Fibroblast of lung (primary cell): ENCODE measurements at regions not wholly inside any gene's neighbourhood (a gene's known extent, or its start where the extent isn't known, plus 50 kb on each side); places are given as distances from the start of the nearest gene placed in this dataset.

ENCODE experiments used
- DNase-seq, 2 donors: peaks; one replicate each; pipeline versions ENCODE4 v3.0.0 to v3.0.0-alpha.2; 2010; ENCODE audit warnings: low read depth in 2 of 2
- H2AFZ ChIP-seq: 2 replicates; pipeline ENCODE4 v1.5.1; 2012; ENCODE audit warnings: low read length, control low read depth, inconsistent platforms
- H3K27ac ChIP-seq: 2 replicates; pipeline ENCODE4 v1.5.1; 2011; ENCODE audit warnings: low read length, control low read depth; ENCODE audit not compliant: insufficient read depth
- H3K27me3 ChIP-seq: 2 replicates; pipeline ENCODE4 v1.5.1; 2011; ENCODE audit warnings: mild to moderate bottlenecking, low read length; ENCODE audit not compliant: control insufficient read depth, insufficient read depth
- H3K36me3 ChIP-seq: 2 replicates; pipeline ENCODE4 v1.5.1; 2011; ENCODE audit warnings: low read length; ENCODE audit not compliant: control insufficient read depth, insufficient read depth
- H3K4me1 ChIP-seq: 2 replicates; pipeline ENCODE4 v1.5.1; 2011; ENCODE audit warnings: low read length; ENCODE audit not compliant: control insufficient read depth, insufficient read depth; ENCODE audit errors: extremely low read depth
- H3K4me2 ChIP-seq: 2 replicates; pipeline ENCODE4 v1.5.1; 2011; ENCODE audit warnings: low read length, control low read depth; ENCODE audit not compliant: insufficient read depth; ENCODE audit errors: extremely low read depth
- H3K4me3 ChIP-seq, 4 experiments: fragments of 200-600 bp in 1 of 4; sonication (generic) in 1 of 4; replicated peaks in 1 of 4; 2 replicates each; pipeline ENCODE4 v1.5.1; 2011 to 2016; ENCODE audit warnings: low read length in 4 of 4, low read depth in 3 of 4, mild to moderate bottlenecking in 3 of 4, control low read depth in 2 of 4, inconsistent platforms in 1 of 4, mixed read lengths in 1 of 4; ENCODE audit not compliant: insufficient read depth in 1 of 4; ENCODE audit errors: control extremely low read depth in 1 of 4
- H3K79me2 ChIP-seq: 2 replicates; pipeline ENCODE4 v1.5.1; 2012; ENCODE audit warnings: mild to moderate bottlenecking, low read length, inconsistent platforms; ENCODE audit not compliant: control insufficient read depth, insufficient read depth
- H3K9ac ChIP-seq: 2 replicates; pipeline ENCODE4 v1.5.1; 2011; ENCODE audit warnings: mild to moderate bottlenecking, low read length, control low read depth; ENCODE audit not compliant: insufficient read depth
- H3K9me3 ChIP-seq: 2 replicates; pipeline ENCODE4 v1.5.1; 2012; ENCODE audit warnings: low read depth, low read length; ENCODE audit not compliant: control insufficient read depth, insufficient read depth
- H4K20me1 ChIP-seq: 2 replicates; pipeline ENCODE4 v1.5.1; 2011; ENCODE audit warnings: low read length; ENCODE audit not compliant: control insufficient read depth, insufficient read depth; ENCODE audit errors: extremely low read depth
- EZH2 ChIP-seq: IDR thresholded peaks from 2 replicates; pipeline ENCODE4 v1.5.1; 2012; ENCODE audit warnings: low read length, control low read depth, mild to moderate bottlenecking; ENCODE audit errors: missing control alignments
- TF ChIP-seq, protein P1 (sequence below), 2 donors: IDR thresholded peaks in 1 of 2; conservative IDR thresholded peaks in 1 of 2; 1 replicate in 1 of 2; 2 replicates in 1 of 2; pipeline ENCODE4 v1.5.1; 2011 to 2012; ENCODE audit warnings: low read length in 2 of 2, control low read depth in 1 of 2, inconsistent platforms in 1 of 2, low read depth in 1 of 2, mild to moderate bottlenecking in 1 of 2

- H3K9ac ChIP-seq = no peak overlapping the region
- no peak for DNase-seq
- no peaks in the 10 kb centered on the region for H4K20me1 ChIP-seq
- H3K4me3 ChIP-seq = no peak overlapping the region
- H3K27ac ChIP-seq = no peak overlapping the region
- H3K27me3 ChIP-seq = no peaks in the 10 kb centered on the region
- H3K79me2 ChIP-seq = no peaks in the 10 kb centered on the region
- no peaks in the 10 kb centered on the region for H3K9me3 ChIP-seq
- no peak overlapping the region for H3K4me2 ChIP-seq
- TF ChIP-seq, protein P1, sequence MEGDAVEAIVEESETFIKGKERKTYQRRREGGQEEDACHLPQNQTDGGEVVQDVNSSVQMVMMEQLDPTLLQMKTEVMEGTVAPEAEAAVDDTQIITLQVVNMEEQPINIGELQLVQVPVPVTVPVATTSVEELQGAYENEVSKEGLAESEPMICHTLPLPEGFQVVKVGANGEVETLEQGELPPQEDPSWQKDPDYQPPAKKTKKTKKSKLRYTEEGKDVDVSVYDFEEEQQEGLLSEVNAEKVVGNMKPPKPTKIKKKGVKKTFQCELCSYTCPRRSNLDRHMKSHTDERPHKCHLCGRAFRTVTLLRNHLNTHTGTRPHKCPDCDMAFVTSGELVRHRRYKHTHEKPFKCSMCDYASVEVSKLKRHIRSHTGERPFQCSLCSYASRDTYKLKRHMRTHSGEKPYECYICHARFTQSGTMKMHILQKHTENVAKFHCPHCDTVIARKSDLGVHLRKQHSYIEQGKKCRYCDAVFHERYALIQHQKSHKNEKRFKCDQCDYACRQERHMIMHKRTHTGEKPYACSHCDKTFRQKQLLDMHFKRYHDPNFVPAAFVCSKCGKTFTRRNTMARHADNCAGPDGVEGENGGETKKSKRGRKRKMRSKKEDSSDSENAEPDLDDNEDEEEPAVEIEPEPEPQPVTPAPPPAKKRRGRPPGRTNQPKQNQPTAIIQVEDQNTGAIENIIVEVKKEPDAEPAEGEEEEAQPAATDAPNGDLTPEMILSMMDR (conservative IDR thresholded peaks at IDR 0.05 in 1 of 2, IDR thresholded peaks at IDR 0.05 in 1 of 2; ENCODE audit: low read depth in 1 of 2, low read length in 2 of 2) = no peak
- TF ChIP-seq EZH2 = no peak
- no peaks in the 10 kb centered on the region for H3K4me1 ChIP-seq
- H2AFZ ChIP-seq = no peak overlapping the region
- H3K36me3 ChIP-seq = no peaks in the 10 kb centered on the region
Observed at GRCh38 chr14:95034788-95035187, 122.5 kb downstream of the DICER1 start.

GRCh38 chr14:95033682-95034632, 123.4 kb downstream of the DICER1 start:
- DNase-seq = no peak

DNA sequence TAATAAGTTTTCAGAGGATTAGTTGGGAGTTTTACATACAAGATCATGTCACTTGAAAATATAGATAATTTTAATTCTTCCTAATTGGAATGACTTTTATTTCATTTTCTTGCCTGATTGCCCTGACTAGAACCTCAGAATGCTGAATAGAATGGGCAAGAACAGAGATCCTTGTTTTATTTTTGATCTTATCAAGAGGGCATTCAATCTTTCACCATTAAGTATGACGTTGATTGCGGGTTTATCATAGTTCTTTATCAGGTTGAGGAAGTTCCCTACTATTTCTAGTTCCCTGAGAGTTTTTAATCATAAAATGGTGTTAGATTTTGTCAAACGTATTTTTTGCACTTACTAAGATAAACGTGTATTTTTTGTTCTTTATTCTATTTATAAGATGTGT, 124.3 kb downstream of the DICER1 start:
- H3K79me2 ChIP-seq = no peaks in the 10 kb centered on the region
- no peak for TF ChIP-seq EZH2
- TF ChIP-seq, protein P1 (conservative IDR thresholded peaks at IDR 0.05 in 1 of 2, IDR thresholded peaks at IDR 0.05 in 1 of 2; ENCODE audit: low read depth in 1 of 2, low read length in 2 of 2) = no peak
- H3K36me3 ChIP-seq = no peaks in the 10 kb centered on the region
- no peak overlapping the region for H3K4me2 ChIP-seq
- no peaks in the 10 kb centered on the region for H3K9me3 ChIP-seq
- no peaks in the 10 kb centered on the region for H3K4me1 ChIP-seq
- no peak overlapping the region for H3K27ac ChIP-seq
- H3K4me3 ChIP-seq = no peak overlapping the region
- no peak for DNase-seq
- H4K20me1 ChIP-seq = no peaks in the 10 kb centered on the region
- H3K27me3 ChIP-seq = no peaks in the 10 kb centered on the region
- no peak overlapping the region for H3K9ac ChIP-seq
- H2AFZ ChIP-seq = no peak overlapping the region

More at GRCh38 chr14:95033682-95034632, 123.4 kb downstream of the DICER1 start:
- Histone ChIP-seq H3K27ac (no peak overlapping the region), H2AFZ (no peak overlapping the region), H3K27me3 (no peaks in the 10 kb centered on the region), H4K20me1 (no peaks in the 10 kb centered on the region), H3K4me3 (no peak overlapping the region), H3K36me3 (no peaks in the 10 kb centered on the region), H3K79me2 (no peaks in the 10 kb centered on the region), H3K4me2 (no peak overlapping the region), H3K9ac (no peak overlapping the region), H3K9me3 (no peaks in the 10 kb centered on the region), H3K4me1 (no peaks in the 10 kb centered on the region)
- no peak for TF ChIP-seq EZH2
- TF ChIP-seq, protein P1 (conservative IDR thresholded peaks at IDR 0.05 in 1 of 2, IDR thresholded peaks at IDR 0.05 in 1 of 2; ENCODE audit: low read depth in 1 of 2, low read length in 2 of 2) = no peak
